HG02970 (cell line): ENCODE measurements at regions not wholly inside any gene's neighbourhood (a gene's known extent, or its start where the extent isn't known, plus 50 kb on each side); places are given as distances from the start of the nearest gene placed in this dataset.

Experiments
- ATAC-seq: cut with Tn5 transposase; IDR thresholded peaks from one replicate; pipeline ENCODE4 v1.9.1; 2021; ENCODE audit warnings: mild to moderate bottlenecking, moderate library complexity, moderate number of reproducible peaks; ENCODE audit not compliant: unreplicated experiment, low FRiP score

- no peak for ATAC-seq
Observed at GRCh38 chr1:204736836-204737235, 51.3 kb upstream of the LRRN2 start.

- no peak for ATAC-seq
Observed at GRCh38 chr1:204738506-204738905, 53.0 kb upstream of the LRRN2 start.

GRCh38 chr1:204740354-204740753 is 54.8 kb upstream of the LRRN2 start:
- no peak for ATAC-seq

- no peak for ATAC-seq
Observed at GRCh38 chr1:204741440-204741839, 55.9 kb upstream of the LRRN2 start.

GRCh38 chr1:204742676-204743251 is 57.2 kb upstream of the LRRN2 start:
- ATAC-seq, result no peak

GRCh38 chr1:204744107-204744779 is 58.7 kb upstream of the LRRN2 start:
- ATAC-seq, result no peak

- ATAC-seq, result no peak
Observed at GRCh38 chr1:204746838-204747442, 61.4 kb upstream of the LRRN2 start.

GRCh38 chr1:204751480-204751879 is 65.9 kb upstream of the LRRN2 start:
- no peak for ATAC-seq

GRCh38 chr1:204751883-204752687 is 66.5 kb upstream of the LRRN2 start:
- ATAC-seq, result no peak

- ATAC-seq, result no peak
Observed at GRCh38 chr1:204752688-204753040, 67.1 kb upstream of the LRRN2 start.

GRCh38 chr1:204754821-204755220 is 69.3 kb upstream of the LRRN2 start:
- ATAC-seq, result no peak

- ATAC-seq, result no peak
Observed at GRCh38 chr1:204756349-204756748, 70.8 kb upstream of the LRRN2 start.

GRCh38 chr1:204756811-204757210 is 71.3 kb upstream of the LRRN2 start:
- ATAC-seq, result no peak

GRCh38 chr1:204758601-204759000 is 73.1 kb upstream of the LRRN2 start:
- no peak for ATAC-seq

GRCh38 chr1:204760350-204760749 is 74.8 kb upstream of the LRRN2 start:
- no peak for ATAC-seq

GRCh38 chr1:204760757-204761156 is 75.2 kb upstream of the LRRN2 start:
- ATAC-seq, result no peak

- peak; percentile 53 for ATAC-seq
Observed at GRCh38 chr1:204763773-204764427, 78.4 kb upstream of the LRRN2 start.

- ATAC-seq, result no peak
Observed at GRCh38 chr1:204769997-204770396, 84.5 kb upstream of the LRRN2 start.

GRCh38 chr1:204771358-204771757 is 85.8 kb upstream of the LRRN2 start:
- ATAC-seq, result no peak

- no peak for ATAC-seq
Observed at GRCh38 chr1:204773246-204773645, 87.7 kb upstream of the LRRN2 start.

GRCh38 chr1:204775546-204775945 is 90.0 kb upstream of the LRRN2 start:
- ATAC-seq, result no peak
